Tibial nerve (tissue), 4 donors: ENCODE measurements at regions not wholly inside any gene's neighbourhood (a gene's known extent, or its start where the extent isn't known, plus 50 kb on each side); places are given as distances from the start of the nearest gene placed in this dataset.

Experiments
- EP300 ChIP-seq, 2 donors: sonication (generic); formaldehyde crosslinking; IDR thresholded peaks; one replicate each; pipeline ENCODE4 v1.6.1; 2017; ENCODE audit warnings: antibody characterized with exemption in 2 of 2, mild to moderate bottlenecking in 1 of 2
- POLR2A ChIP-seq, 2 donors: fragments of 450-650 bp; IDR thresholded peaks; one replicate each; pipeline ENCODE4 v1.6.1; 2017; ENCODE audit warnings: antibody characterized with exemption in 2 of 2, mild to moderate bottlenecking in 2 of 2, moderate library complexity in 2 of 2
- TF ChIP-seq, protein P1 (sequence below), 5 experiments: fragments of 200-600 bp in 3 of 5; fragments of 450-650 bp in 2 of 5; sonication (generic) in 3 of 5; IDR thresholded peaks; one replicate each; pipeline ENCODE4 v1.5.1; 2016 to 2019; ENCODE audit warnings: antibody characterized with exemption in 5 of 5, mild to moderate bottlenecking in 3 of 5, moderate library complexity in 2 of 5

DNA sequence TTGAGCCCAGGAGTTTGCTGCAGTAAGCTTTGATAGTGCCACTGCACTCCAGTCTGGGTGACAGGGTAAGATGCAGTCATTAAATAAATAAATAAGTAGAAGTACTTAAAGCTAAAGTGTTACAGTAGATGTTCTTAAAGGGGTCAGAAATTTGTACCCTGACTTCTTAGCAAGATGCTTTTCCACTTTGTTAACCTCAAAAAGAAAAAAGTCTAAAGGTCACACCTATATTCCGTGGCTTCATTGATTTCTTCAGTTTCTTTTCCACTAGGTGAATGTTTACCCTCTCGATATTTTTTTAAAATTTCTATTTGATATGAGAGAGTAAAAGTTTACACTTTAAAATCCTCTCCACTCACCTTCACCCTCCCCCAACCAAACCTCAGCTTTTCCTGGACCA, 64.3 kb upstream of the PLEKHA5 start:
- TF ChIP-seq POLR2A (IDR thresholded peaks at IDR 0.05) (no peak), EP300 (IDR thresholded peaks at IDR 0.05) (no peak)
- TF ChIP-seq, protein P1, sequence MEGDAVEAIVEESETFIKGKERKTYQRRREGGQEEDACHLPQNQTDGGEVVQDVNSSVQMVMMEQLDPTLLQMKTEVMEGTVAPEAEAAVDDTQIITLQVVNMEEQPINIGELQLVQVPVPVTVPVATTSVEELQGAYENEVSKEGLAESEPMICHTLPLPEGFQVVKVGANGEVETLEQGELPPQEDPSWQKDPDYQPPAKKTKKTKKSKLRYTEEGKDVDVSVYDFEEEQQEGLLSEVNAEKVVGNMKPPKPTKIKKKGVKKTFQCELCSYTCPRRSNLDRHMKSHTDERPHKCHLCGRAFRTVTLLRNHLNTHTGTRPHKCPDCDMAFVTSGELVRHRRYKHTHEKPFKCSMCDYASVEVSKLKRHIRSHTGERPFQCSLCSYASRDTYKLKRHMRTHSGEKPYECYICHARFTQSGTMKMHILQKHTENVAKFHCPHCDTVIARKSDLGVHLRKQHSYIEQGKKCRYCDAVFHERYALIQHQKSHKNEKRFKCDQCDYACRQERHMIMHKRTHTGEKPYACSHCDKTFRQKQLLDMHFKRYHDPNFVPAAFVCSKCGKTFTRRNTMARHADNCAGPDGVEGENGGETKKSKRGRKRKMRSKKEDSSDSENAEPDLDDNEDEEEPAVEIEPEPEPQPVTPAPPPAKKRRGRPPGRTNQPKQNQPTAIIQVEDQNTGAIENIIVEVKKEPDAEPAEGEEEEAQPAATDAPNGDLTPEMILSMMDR (IDR thresholded peaks at IDR 0.05), result no peak
